Keratinocyte (primary cell): ENCODE measurements at regions not wholly inside any gene's neighbourhood (a gene's known extent, or its start where the extent isn't known, plus 50 kb on each side); places are given as distances from the start of the nearest gene placed in this dataset.

ENCODE experiments used
- DNase-seq: peaks from one replicate; pipeline ENCODE4 v3.0.0-alpha.2; 2011; ENCODE audit warnings: low read depth, missing footprints, low spot score
- FAIRE-seq: peaks from 2 replicates; lab custom pipeline; 2011; peaks lifted over from hg19 to GRCh38; lab: Jason Lieb, UNC
- H2AFZ ChIP-seq: 2 replicates; pipeline ENCODE4 v1.6.0; 2012; ENCODE audit warnings: low read length, control low read depth, inconsistent platforms; ENCODE audit not compliant: control insufficient read depth
- H3K27ac ChIP-seq: 2 replicates; pipeline ENCODE4 v1.5.1; 2011; ENCODE audit warnings: low read length; ENCODE audit not compliant: control insufficient read depth, insufficient read depth
- H3K27me3 ChIP-seq: 3 replicates; pipeline ENCODE4 v1.6.0; 2011; ENCODE audit warnings: low read length; ENCODE audit not compliant: control insufficient read depth, insufficient read depth; ENCODE audit errors: extremely low read depth
- H3K36me3 ChIP-seq, 2 experiments: 2 replicates in 1 of 2; 3 replicates in 1 of 2; pipeline ENCODE4 v1.5.1; 2011; ENCODE audit warnings: low read length in 2 of 2, mild to moderate bottlenecking in 1 of 2; ENCODE audit not compliant: control insufficient read depth in 2 of 2, insufficient read depth in 2 of 2; ENCODE audit errors: extremely low read depth in 1 of 2
- H3K4me1 ChIP-seq: 3 replicates; pipeline ENCODE4 v1.5.1; 2011; ENCODE audit warnings: low read length; ENCODE audit not compliant: control insufficient read depth, insufficient read depth; ENCODE audit errors: extremely low read depth
- H3K4me2 ChIP-seq: 3 replicates; pipeline ENCODE4 v1.6.0; 2011; ENCODE audit warnings: low read depth, low read length; ENCODE audit not compliant: control insufficient read depth, insufficient read depth; ENCODE audit errors: extremely low read depth
- H3K4me3 ChIP-seq, 3 experiments: fragments of 200-600 bp in 1 of 3; sonication (generic) in 1 of 3; 2 replicates in 2 of 3; 3 replicates in 1 of 3; pipeline ENCODE4 v1.5.1; 2011 to 2016; ENCODE audit warnings: low read length in 3 of 3, mild to moderate bottlenecking in 3 of 3, control low read depth in 2 of 3, inconsistent platforms in 1 of 3, low read depth in 1 of 3, mixed read lengths in 1 of 3, mixed run types in 1 of 3, moderate library complexity in 1 of 3; ENCODE audit not compliant: control insufficient read depth in 2 of 3, insufficient read depth in 2 of 3; ENCODE audit errors: extremely low read depth in 1 of 3
- H3K79me2 ChIP-seq: 2 replicates; pipeline ENCODE4 v1.6.0; 2012; ENCODE audit warnings: low read length; ENCODE audit not compliant: control insufficient read depth, insufficient read depth
- H3K9ac ChIP-seq: 3 replicates; pipeline ENCODE4 v1.6.0; 2011; ENCODE audit warnings: low read length; ENCODE audit not compliant: control insufficient read depth, insufficient read depth; ENCODE audit errors: extremely low read depth
- H3K9me1 ChIP-seq: 3 replicates; pipeline ENCODE4 v1.6.0; 2011; ENCODE audit warnings: low read length; ENCODE audit not compliant: control insufficient read depth, insufficient read depth; ENCODE audit errors: extremely low read depth
- H3K9me3 ChIP-seq: 2 replicates; pipeline ENCODE4 v1.5.1; 2012; ENCODE audit warnings: low read depth, low read length; ENCODE audit not compliant: control insufficient read depth
- H4K20me1 ChIP-seq: 3 replicates; pipeline ENCODE4 v1.6.0; 2011; ENCODE audit warnings: low read length; ENCODE audit not compliant: control insufficient read depth, insufficient read depth; ENCODE audit errors: extremely low read depth
- CTCF ChIP-seq, 3 experiments: IDR thresholded peaks in 1 of 3; conservative IDR thresholded peaks in 1 of 3; optimal IDR thresholded peaks in 1 of 3; 2 replicates in 2 of 3; 3 replicates in 1 of 3; pipeline versions ENCODE3 to v1.5.1; 2011; ENCODE audit warnings: low read length in 3 of 3, mild to moderate bottlenecking in 3 of 3, moderate library complexity in 2 of 3, control low read depth in 1 of 3, inconsistent platforms in 1 of 3; ENCODE audit not compliant: insufficient read depth in 2 of 3; ENCODE audit errors: extremely low read depth in 1 of 3
- EZH2 ChIP-seq: IDR thresholded peaks from one replicate; pipeline ENCODE4 v1.6.1; 2012; ENCODE audit warnings: inconsistent platforms, mild to moderate bottlenecking, low read length, moderate library complexity
- dilution Hi-C: fragments of 300-500 bp; cut with MboI; formaldehyde crosslinking; loops from one replicate; pipeline ENCODE4 v1.7.0; 2020; ENCODE audit warnings: low sequenced_read_pairs; ENCODE audit not compliant: extremely low pct_ligation_motif_present

GRCh38 chr14:83395321-83395720 lies 1861.7 kb upstream of the SEL1L start:
- no peak overlapping the region for H3K9ac ChIP-seq
- TF ChIP-seq EZH2, result no peak
- no peak for TF ChIP-seq CTCF (optimal IDR thresholded peaks at IDR 0.05 in 1 of 3, IDR thresholded peaks at IDR 0.05 in 1 of 3, conservative IDR thresholded peaks at IDR 0.05 in 1 of 3; ENCODE audit: extremely low read depth in 1 of 3, insufficient read depth in 2 of 3, low read length in 3 of 3)
- no peaks in the 10 kb centered on the region for H3K9me1 ChIP-seq
- no peak overlapping the region for H3K4me3 ChIP-seq
- H3K4me1 ChIP-seq, result no peaks in the 10 kb centered on the region
- no peak overlapping the region for H2AFZ ChIP-seq
- H3K79me2 ChIP-seq, result no peaks in the 10 kb centered on the region
- FAIRE-seq (no peak), DNase-seq (no peak)
- H3K9me3 ChIP-seq, result no peaks in the 10 kb centered on the region
- H3K4me2 ChIP-seq, result no peak overlapping the region
- H3K27me3 ChIP-seq, result no peaks in the 10 kb centered on the region
- H3K27ac ChIP-seq, result no peak overlapping the region
- no peaks in the 10 kb centered on the region for H3K36me3 ChIP-seq
- dilution Hi-C loops, result no loop called here
- no peaks in the 10 kb centered on the region for H4K20me1 ChIP-seq

- Histone ChIP-seq H3K79me2 (no peaks in the 10 kb centered on the region), H3K4me3 (no peak overlapping the region), H3K27me3 (no peaks in the 10 kb centered on the region), H3K9ac (no peak overlapping the region), H3K4me1 (no peaks in the 10 kb centered on the region), H2AFZ (no peak overlapping the region), H3K9me1 (no peaks in the 10 kb centered on the region), H3K36me3 (no peaks in the 10 kb centered on the region), H3K9me3 (no peaks in the 10 kb centered on the region), H4K20me1 (no peaks in the 10 kb centered on the region), H3K27ac (no peak overlapping the region), H3K4me2 (no peak overlapping the region)
- FAIRE-seq (no peak), DNase-seq (no peak)
- dilution Hi-C loops, result no loop called here
- no peak for TF ChIP-seq EZH2
- no peak for TF ChIP-seq CTCF (optimal IDR thresholded peaks at IDR 0.05 in 1 of 3, IDR thresholded peaks at IDR 0.05 in 1 of 3, conservative IDR thresholded peaks at IDR 0.05 in 1 of 3; ENCODE audit: extremely low read depth in 1 of 3, insufficient read depth in 2 of 3, low read length in 3 of 3)
Observed at GRCh38 chr14:83416476-83416875, 1882.8 kb upstream of the SEL1L start.
